Kidney epithelial cell (primary cell): ENCODE measurements at regions not wholly inside any gene's neighbourhood (a gene's known extent, or its start where the extent isn't known, plus 50 kb on each side); places are given as distances from the start of the nearest gene placed in this dataset.

Experiments
- DNase-seq: peaks from one replicate; pipeline ENCODE4 v3.0.0-alpha.2; 2010; ENCODE audit warnings: low read depth
- H3K27me3 ChIP-seq: 2 replicates; pipeline ENCODE4 v1.6.0; 2011; ENCODE audit warnings: low read length; ENCODE audit not compliant: control insufficient read depth, insufficient read depth
- H3K36me3 ChIP-seq: 2 replicates; pipeline ENCODE4 v1.5.1; 2011; ENCODE audit warnings: low read length; ENCODE audit not compliant: control insufficient read depth, insufficient read depth
- H3K4me3 ChIP-seq: 2 replicates; pipeline ENCODE4 v1.5.1; 2011; ENCODE audit warnings: low read depth, mild to moderate bottlenecking, control low read depth, low read length
- CTCF ChIP-seq: IDR thresholded peaks from 2 replicates; pipeline ENCODE4 v1.5.1; 2011; ENCODE audit warnings: mild to moderate bottlenecking, moderate library complexity, low read length, control low read depth, inconsistent platforms; ENCODE audit not compliant: insufficient read depth, poor library complexity, severe bottlenecking

GRCh38 chr3:104510131-104510849 is 856.4 kb upstream of the ALCAM start:
- no peak for TF ChIP-seq CTCF
- no peak for DNase-seq
- no peaks in the 10 kb centered on the region for H3K36me3 ChIP-seq

GRCh38 chr3:104514371-104514770 is 852.3 kb upstream of the ALCAM start:
- TF ChIP-seq CTCF: no peak
- no peak for DNase-seq
- no peak overlapping the region for H3K4me3 ChIP-seq
- H3K27me3 ChIP-seq: no peaks in the 10 kb centered on the region
- H3K36me3 ChIP-seq: no peaks in the 10 kb centered on the region

More at GRCh38 chr3:104510131-104510849, 856.4 kb upstream of the ALCAM start:
- no peak overlapping the region for H3K4me3 ChIP-seq
- H3K27me3 ChIP-seq: no peaks in the 10 kb centered on the region

- H3K27me3 ChIP-seq: no peaks in the 10 kb centered on the region
- no peaks in the 10 kb centered on the region for H3K36me3 ChIP-seq
- no peak overlapping the region for H3K4me3 ChIP-seq
- DNase-seq: no peak
- no peak for TF ChIP-seq CTCF
Observed at GRCh38 chr3:104514776-104515175, 851.9 kb upstream of the ALCAM start.

GRCh38 chr3:104519068-104519467 is 847.6 kb upstream of the ALCAM start:
- no peak for DNase-seq
- H3K36me3 ChIP-seq: no peaks in the 10 kb centered on the region
- TF ChIP-seq CTCF: no peak
- H3K27me3 ChIP-seq: no peaks in the 10 kb centered on the region
- no peak overlapping the region for H3K4me3 ChIP-seq

- no peak for TF ChIP-seq CTCF
- Histone ChIP-seq H3K36me3 (no peaks in the 10 kb centered on the region), H3K27me3 (no peaks in the 10 kb centered on the region), H3K4me3 (no peak overlapping the region)
- no peak for DNase-seq
Observed at GRCh38 chr3:104519468-104520227, 847.1 kb upstream of the ALCAM start.
